Kasumi-1 (cell line): ENCODE measurements at regions not wholly inside any gene's neighbourhood (a gene's known extent, or its start where the extent isn't known, plus 50 kb on each side); places are given as distances from the start of the nearest gene placed in this dataset.

Experiments used
- DNase-seq, 2 experiments: peaks; one replicate each; lab custom pipeline; 2025; lab: John Stamatoyannopoulos, UW

DNA sequence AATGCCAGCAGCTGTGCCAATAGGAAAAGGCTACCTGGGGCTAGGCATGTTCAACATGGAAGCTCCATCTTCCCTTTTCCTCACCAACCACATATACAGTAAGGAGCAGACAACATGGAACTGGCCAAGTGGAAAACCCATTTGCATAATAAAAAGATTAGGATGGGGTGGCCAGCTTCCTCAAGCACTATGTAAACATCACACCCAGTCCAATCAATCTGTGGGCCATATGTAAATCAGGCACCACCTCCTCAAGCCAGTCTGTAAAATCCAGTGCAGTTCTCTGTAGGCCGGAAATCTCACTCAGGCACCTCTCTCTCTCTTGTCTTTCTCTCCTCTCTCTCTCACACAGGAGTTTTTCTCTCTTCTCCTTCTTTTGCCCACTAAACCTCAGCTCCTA lies 360.2 kb upstream of the GRIA1 start:
- no peak for DNase-seq

DNA sequence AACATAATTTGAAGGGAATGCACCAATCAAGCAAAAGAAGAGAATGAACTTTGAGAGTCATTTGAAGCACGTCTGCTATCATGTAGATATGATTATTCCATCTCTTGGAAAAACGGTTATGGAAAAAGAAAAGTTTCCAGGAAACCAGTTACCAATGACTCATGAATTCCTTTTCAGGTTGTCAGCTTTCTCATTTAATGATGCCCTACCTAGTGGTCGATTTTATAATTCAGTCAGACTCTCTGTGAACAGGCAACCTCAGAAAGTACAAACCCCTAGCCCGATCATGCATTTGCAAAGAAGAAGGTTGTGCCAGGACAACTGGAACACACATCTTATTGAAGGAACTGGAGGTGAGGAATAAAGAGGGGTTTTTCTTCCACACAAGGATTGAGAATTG lies 355.1 kb upstream of the GRIA1 start:
- no peak for DNase-seq

DNA sequence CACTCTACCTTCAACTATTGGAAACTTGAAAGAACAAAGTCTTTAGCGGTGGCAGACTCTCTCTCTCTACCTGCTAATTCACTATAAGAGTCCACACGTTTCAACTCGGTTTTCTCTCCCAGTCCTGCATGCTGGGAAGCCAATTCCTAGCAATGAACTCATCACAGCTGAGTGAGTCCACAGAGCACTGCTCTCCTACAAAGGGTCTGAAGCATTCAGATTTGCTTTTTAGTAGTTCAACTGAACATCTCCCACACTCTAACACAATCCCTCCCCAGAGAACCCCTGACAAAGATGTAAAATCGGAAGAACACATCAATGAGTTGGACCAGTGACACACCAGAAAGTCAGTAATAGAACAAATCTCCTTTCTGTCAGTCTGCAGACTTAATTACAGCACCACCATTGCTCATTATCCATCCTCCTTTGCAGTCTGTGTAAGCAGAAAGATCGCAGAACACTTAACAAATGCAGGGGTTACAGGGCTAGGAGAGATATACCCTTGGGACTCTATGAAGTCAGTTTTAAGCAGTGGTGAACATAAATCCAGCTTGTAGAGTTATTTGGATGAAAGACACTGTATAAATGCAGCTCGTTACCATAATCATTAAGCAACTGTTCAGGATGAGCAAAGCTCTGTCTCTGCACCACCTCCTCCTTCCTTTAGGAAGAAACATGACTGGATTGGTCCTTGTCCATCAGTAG lies 353.4 kb upstream of the GRIA1 start:
- no peak for DNase-seq

DNA sequence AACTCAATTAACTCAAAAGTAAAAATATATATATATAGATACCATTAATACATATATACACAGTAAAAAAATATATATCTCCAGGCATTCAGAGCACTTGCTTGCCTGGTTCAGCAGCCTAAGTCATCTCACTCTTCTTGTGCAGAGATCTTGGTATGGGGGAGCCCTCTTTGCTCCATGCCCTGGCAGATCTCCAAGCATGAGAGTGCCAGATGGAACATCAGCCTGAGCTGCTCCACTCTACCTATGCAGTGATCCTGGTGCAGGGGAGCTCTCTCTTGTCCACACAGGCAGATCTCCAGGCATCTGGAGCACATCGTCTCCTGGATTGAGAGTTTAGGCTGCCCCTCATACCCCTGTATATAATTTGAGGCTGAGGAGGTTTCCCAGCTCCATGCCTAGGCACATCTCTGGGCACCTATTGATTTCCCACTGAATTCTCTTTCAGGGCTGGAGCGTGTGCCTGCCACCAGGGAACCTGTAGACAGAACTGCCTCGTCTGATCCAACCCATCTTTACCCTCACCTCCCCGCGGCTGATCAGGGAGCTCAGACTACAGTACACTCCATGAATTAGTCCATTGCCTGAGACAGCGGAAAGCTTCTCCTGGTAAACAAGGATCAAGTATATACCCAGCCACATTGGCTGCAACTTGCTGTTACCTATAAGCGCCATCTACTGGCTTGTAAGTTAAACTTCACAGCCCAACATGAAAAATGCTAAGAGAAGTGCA lies 342.4 kb upstream of the GRIA1 start:
- peak; percentile 53 to 64 for DNase-seq

DNA sequence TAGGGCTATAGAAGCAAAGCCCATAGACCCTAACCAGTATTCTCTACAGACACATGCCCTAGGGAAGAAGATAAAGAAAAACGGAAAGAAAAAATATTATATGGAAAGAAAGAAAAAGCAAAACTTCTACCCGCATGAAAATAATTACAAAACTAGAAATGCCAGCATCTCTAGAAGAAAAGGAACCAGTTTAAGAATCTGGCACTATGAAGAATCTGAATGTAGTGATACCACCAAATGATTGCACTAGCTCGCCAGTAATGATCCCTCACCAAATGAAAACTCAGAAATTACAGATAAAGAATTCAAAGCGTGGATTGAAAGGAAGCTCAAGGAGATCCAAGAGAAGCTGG lies 341.9 kb upstream of the GRIA1 start:
- DNase-seq = no peak

DNA sequence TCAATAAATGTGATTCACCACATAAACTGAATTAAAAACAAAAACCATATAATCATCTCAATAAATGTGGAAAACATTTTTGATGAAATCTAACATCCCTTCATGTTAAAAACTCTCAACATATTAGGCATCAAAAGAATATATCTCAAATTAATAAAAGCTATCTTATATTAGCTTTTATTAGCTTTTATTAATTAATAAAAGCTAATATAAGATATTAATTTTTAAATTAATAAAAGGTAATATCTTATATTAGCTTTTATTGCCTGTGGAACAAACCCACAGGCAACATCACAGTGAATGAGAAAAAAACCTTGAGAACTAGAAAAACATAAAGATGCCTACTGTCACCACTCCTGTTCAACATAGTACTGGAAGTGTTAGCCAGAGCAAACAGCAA lies 338.9 kb upstream of the GRIA1 start:
- DNase-seq = no peak

DNA sequence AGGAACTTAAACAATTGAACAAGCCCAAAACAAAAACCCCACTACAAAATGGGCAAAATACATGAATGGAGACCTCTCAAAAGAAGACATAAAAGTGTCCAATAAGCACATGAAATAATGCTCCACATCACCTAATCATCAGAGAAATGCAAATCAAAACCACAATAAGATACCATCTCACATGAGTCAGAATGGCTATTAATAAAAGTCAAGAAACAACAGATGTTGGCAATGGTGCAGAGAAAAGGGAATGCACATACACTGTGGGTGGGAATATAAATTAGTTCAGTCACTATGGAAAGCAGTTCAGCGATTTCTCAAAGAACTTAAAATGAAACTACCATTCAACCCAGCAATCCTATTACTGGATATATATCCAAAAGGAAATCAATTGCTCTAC lies 337.4 kb upstream of the GRIA1 start:
- DNase-seq = no peak

DNA sequence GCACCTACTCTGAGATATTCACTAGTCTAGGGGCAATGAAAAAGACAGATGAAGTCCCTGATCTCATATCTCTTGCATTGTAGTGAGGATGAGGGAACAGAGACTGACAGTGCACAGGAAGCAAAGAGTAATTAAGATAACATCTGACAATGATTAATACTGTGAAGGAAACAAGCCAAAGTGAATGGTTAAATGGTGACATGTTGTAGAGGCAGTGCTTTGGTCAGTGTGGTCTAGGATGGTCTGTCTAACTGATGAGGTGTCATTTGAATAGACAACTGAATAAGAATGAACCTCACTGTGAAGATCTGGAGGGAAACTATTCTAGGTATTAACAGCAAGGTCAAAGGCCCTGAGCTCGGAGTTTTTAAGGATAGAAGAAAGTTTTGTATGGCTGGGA lies 333.3 kb upstream of the GRIA1 start:
- no peak for DNase-seq

DNA sequence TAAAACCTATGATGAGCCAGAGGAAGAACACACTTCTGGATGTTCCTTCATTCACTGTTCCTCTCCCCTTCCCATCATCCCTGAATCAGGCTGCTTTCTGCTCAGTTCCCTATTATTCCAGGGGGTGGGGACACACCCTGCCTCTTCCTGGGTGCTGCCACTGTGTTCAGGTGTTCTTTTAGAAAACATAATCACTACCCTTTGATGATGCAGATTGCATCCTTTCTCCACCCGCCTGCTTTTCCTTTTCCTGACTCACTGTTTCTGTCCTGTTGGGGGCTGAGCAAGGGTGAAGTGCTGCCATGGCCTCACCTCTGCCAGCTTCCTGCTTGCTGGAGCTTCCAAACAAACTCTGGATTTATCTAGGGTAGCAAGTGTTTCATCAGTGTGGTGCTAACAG lies 331.9 kb upstream of the GRIA1 start:
- DNase-seq = no peak

DNA sequence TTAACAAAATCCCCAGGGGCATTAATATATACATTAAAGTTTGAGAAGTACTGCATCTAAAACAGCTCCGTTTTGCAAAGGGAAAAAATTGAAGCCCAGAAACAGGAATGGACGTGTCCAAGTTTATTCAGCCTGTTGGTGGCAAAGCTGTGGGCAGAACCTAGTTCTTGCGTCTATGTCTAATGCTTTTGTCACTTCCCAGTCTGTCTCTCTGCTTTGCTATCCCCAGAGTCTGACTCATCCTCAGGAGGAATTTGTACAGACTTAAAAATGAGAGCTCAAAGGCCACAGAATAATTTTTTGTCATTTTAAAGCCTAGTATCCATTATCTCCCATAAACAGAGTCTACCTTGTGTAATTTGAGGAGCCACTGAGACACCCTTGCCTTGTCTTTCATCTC lies 330.9 kb upstream of the GRIA1 start:
- DNase-seq = no peak

DNA sequence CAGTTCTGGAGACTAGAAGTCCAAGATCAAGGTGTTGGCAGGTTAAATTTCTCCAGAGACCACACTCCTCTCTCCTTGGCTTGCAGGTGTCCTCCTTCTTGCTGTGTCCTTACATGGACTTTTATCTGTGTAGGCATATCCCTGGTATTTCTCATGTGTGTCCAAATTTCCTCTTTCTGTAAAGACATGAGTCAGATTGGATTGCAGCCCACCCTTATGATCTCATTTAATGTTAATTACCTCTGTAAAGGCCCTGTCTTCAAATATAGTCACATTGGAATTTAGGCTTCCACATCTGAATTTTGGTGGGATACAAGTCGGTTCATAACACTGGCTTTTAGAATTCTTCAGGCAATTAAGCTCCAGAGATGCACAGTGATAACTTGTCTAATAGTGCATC lies 322.2 kb upstream of the GRIA1 start:
- no peak for DNase-seq

DNA sequence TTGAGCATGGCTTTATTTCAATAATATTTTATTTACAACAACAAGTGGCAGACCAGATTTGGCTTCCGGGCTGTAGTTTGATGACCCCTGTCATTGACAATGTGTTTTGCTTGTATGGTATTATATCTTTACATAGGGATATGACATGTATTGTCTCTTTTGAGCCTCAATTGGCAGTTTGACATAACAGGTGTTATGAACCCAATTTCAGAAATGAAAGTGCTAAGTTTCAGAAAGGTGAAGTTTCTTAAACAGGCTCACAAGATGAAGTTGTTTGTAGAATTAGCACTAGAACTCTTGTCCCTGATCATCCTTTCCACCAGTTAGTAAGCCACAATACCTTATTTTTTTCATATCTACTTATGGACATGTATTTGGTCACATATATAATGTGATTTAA lies 303.0 kb upstream of the GRIA1 start:
- no peak for DNase-seq

DNA sequence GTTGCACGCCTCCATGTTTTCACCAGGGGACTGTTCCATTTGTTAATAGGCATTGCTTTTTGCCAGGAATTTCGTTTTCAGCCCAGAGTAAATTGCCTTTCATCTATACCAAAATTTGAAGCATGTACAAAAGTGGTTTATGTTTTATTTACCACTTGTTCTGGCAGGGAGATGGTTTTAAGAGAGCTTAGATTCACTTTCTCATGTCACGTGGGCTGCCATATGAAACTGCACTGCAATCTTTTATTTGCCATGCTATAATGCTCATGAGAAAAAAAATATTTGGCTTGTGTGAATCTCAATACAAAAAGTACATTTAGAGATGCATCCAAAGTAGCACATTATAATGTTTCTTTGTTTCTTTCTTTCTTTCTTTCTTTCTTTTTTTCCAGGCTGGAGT lies 284.1 kb upstream of the GRIA1 start:
- DNase-seq = no peak

DNA sequence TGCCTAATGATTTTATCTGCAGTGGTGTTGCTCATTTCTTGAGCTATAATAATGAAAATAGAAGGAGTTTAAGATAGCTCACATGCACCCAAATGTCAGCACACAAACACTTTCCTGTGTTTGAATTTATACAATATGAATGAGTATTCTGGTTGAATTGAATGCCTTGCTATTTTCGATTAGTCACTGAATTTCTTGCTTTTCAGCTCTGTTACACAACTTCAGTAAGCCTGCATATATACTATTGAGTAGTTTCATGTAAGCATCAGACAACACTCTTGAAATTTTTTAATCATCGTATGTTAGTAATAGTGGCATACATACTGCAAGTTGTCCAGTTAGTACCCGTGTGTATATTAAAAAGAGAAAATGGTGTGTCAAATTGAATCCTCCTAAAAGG lies 281.5 kb upstream of the GRIA1 start:
- DNase-seq = no peak

DNA sequence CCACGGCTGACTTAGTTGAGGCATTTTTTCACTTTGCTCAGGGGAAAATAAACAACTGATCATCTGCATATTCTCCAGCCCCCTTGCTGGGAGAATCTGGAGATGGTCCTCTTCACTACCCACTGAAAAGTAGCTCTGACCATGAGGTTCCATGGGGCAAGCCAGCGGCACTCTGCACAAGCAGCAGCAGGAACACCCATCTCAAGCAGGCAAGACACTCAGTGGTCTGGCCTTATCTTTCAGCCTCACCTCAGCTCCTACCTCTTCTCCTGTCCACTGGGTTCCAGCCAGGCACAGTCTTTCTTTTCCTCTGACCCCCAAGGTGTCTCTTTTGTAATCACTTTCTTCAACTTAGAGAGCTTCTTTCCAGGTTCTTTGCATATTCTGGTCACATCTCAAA lies 280.8 kb upstream of the GRIA1 start:
- DNase-seq = no peak

DNA sequence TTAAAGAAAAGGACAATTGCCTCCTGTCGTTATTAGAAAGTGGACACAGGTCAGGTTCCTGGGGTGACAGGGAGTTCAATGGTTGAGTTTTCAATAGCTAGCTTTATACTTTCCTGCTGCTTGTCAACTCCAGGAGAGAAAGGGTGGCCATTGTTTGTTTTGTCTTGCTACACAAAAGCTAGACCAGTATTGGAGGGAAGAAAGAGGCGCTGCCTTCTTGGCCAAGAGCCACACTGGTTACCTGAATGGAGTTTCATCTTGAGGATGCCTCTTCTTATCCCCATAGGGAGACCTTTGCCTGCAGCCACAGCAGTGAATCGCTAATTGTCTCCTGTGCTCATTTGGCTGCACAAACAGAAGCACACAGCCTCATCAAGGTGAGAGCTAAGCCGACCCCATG lies 279.4 kb upstream of the GRIA1 start:
- DNase-seq = no peak

DNA sequence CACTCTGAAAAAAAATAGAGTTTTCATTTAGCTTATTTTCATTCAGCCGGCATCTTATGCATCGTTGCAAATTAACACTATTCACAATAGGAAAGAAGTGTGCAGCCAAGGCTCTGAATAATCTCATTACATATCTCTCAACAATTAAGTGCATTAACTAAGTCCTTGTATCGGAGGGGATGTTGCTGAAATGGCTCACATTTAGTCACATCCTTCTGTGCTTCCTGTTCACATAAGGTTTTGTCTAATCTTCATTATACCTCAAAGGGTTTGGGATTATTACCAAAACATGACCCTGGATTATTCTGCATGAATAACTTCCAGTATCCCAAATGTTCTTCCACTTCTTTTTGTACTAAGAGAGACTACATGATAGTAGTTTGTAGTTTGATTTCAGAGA lies 278.0 kb upstream of the GRIA1 start:
- DNase-seq = no peak

DNA sequence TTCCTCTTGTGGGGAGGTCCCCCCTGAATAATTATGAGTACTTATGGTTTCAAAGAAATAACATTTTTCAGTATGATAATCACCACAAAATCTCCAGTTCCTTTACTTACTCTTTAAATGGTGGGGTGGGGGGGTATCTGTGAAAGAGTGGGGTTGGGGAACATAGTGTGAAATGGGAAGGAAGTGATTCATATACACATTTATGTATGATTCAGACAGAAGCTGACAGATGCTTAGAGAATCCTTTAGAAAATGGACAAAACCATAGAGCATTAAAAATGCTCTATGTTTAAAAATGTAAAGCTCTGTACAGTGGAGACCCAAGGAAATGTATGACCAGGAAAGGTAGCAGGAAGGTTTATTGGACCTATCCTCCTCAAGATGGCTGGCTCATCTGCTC lies 267.5 kb upstream of the GRIA1 start:
- no peak for DNase-seq

DNA sequence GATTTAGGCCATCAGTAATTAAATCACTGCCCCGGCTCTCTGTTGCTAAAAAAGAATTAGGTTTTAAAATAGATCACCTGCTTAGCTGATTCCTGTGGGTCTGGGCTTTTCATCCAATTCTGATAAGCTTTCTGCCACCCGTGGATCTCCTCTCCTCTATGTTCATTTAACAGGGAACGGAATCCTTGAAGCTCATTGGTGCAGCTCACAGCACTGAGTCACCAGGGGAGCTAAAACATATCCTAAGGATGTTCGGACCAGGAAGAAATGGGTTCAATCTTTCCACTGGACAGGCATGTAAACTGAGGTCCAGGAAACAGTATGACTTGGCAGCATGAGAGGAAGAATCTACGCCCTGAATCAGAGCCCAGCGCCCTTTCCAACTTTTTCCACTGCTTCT lies 267.1 kb upstream of the GRIA1 start:
- DNase-seq = no peak

DNA sequence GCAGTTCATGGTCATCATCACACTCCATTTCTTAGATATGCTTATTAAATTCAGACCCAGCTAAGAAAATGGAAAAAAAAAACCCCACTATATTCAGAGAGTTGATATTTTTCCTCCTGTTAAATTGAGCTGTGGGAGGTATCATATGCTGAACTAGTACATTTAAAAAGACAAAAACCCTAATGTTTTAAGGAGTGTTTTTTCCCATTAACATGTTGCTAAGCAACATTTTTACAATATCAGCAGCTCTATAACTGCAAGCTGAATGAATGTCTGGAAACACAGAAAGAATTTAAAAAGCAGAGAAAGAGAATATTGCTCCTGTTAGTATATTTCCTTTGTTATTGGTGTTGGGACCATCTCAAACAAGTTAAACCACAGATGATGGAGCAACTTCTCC lies 265.8 kb upstream of the GRIA1 start:
- DNase-seq = no peak

DNA sequence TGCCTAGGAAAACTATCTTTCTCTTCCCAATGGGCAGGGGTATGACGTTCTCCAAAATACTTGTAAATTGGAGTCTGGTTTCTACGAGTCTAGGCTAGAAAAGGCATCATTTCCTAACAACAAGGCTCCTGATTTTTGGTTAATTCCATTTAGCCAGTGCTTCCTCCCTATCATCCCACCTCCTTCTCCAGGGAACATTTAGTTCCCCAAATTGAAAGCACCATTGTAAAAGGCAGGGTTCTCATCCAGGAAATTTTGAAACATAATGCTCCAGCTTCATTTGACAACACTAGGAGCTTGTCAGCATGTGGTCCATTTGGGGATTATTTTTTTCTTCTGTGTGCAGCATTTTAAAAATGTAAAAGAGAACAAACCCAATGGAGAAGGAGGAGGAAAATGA lies 256.5 kb upstream of the GRIA1 start:
- no peak for DNase-seq

DNA sequence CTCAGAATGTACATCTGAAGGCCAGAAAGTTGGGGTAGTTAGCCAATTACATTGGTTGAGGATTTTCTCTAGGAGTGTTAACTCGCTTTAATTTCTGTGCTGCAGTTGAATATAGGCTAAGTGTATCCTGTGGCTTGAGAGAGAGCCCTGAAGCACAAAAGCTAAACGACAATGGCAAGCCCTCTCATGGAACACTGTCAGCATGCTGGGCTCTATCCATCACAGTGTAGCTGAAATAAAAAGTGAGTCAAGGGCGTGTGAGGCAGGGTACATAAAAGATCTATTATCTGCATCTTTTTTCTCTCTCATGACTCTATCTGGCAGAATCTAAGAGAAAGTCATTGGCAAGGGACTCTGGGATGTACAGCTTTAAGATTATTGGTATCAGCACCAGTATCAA lies 254.2 kb upstream of the GRIA1 start:
- no peak for DNase-seq

DNA sequence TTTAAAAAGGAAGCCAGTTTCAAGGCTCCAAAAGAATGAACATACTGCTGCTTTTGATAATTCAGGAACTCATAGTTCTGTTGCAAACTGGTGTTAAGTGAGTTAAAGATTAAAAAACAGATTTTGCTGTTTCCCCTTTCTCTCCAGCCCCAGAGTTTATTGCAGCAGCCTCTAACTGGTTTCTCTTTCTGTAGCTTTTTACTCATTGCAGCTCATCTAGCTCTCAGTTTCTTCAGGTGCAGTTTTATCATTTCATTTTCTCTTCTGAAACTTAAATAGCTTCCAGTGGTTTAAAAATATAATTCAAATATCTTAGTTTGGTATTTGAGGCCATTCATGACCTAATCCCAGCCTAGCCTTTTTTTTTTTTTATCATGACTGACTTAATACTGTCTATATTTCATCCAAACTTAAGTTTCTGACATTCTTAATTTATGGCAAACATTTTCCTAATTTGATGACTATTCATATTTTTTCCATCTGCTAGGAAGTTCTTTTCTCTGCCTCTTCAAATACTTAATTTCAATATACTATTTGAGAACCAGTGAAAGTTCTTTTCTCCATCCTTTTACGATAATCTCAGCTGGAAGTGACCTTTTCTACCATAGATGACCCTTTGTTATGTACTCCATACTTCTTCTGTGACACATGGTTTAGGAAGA lies 252.7 kb upstream of the GRIA1 start:
- DNase-seq = no peak

DNA sequence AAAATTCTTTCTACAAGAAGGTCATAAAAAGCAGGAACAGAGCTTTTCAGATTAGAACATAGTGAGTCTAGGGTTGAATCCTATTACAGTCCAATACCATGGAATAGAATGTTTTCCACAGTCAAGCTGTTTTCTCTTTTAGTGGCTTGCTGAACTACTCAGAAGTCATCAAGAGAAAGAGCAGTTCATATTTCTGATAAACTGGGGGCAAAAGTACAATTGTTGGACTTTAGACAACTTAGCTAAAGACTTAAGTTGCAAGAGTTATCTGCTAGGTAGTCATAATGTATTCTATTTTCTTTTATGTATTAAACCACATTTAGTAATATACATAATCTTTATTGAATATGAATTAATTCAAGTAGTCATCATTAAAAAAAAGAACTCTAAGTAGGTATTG lies 233.1 kb upstream of the GRIA1 start:
- no peak for DNase-seq
